Activated T-cell treated with anti-CD3 and anti-CD28 coated beads for 4 hours (primary cell): ENCODE measurements at regions not wholly inside any gene's neighbourhood (a gene's known extent, or its start where the extent isn't known, plus 50 kb on each side); places are given as distances from the start of the nearest gene placed in this dataset.

Experiments
- DNase-seq: peaks from one replicate; pipeline ENCODE4 v3.0.0-alpha.2; 2020

DNA sequence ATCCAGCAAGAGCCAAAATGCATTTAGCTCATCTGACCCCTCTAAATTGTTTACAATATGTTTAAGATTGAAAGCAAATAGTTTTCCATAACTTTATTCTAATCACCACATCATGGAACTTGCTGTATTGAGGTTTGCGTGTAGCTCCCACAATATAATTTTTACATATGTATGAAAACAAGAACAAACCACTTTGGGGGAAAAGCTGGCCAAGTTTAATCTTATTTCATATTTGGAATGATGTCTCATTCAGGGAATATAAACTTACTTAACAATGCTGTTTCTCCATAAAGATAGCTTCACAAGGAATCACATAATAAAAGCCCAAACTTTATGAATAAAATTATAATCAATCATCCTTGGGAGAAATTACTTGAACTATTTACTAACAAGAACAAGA lies 194.6 kb upstream of the PCSK5 start:
- DNase-seq = no peak

DNA sequence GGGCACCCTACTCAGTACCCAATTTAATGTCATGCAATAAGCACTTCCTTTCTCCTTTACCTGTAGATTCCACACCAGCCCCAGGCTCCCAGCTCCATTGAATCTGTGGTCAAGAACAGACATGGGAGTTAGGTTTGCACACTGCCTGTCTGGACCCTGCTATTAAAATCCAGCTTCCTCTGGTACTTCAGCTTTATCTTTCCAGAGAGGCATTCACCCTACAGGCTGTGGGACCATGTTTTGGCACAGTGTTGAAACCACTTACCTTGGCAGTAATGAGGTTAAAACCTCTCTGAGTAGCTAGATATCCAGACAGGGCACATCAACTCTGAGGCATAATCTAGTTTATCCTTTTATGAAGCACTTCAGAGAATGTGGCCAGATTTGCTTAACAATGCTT lies 191.5 kb upstream of the PCSK5 start:
- no peak for DNase-seq

DNA sequence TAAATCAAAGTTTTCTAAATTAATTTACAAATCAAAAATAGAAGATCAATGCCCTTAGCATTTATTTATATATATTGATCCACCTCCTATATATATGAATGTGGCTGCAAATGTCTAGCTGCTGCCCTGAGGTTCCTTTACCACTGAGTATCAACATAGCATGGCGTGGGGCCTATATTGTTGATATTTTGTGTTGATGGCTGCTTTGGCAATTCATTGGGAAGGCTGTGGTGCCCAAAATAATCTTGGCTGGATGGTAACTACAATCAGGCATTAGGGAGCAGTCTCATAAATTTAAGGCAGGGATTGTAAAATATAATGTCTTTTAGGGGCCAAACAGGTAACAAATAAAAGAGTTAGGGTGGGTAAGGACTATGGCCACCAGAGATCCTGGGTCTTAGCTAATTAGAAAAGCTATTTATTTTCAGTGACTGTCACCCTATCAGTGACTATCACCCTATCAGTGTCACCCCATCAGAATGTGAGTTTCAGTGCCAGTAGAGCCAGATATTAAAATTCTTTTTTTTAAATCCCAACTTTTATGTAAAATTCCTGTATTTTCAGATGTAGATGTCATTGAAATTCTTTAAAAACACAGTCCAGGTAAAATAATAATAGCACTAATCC lies 190.7 kb upstream of the PCSK5 start:
- DNase-seq = no peak

DNA sequence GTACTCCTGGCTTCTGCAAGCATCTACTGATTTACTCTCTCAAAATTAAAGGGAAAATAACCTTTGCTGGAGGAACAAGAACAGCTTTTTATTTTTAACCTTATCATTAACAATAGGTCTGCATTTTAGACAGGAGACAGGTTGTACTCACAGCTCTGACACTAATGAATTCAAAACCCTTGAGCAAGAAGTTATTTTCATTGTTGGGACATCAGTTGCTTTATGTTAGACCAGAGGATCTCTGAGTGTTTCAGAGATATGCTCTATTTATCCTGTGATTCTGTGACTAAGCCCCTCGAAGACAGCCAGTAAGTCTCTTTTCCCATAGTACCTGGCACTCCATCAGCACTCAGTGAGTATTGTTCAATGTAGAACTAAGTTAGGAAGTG lies 190.2 kb upstream of the PCSK5 start:
- no peak for DNase-seq

DNA sequence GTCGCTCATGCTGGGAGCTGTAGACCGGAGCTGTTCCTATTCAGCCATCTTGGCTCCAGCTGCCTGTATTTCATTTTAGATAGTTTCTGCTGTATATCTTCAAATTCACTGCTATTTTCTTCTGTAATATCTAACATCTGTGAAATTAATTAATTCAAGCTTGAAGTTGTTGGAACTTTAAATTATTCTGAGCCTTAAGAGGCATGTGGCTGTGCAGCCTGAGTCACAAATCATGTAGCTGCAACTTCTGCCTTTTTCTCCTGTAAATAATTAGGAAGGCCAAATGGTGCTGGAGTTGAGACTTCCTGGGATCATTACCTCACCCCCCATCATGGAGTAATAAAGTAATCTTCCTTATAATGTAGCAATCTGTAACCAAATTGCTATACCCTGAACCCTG lies 183.3 kb upstream of the PCSK5 start:
- no peak for DNase-seq

DNA sequence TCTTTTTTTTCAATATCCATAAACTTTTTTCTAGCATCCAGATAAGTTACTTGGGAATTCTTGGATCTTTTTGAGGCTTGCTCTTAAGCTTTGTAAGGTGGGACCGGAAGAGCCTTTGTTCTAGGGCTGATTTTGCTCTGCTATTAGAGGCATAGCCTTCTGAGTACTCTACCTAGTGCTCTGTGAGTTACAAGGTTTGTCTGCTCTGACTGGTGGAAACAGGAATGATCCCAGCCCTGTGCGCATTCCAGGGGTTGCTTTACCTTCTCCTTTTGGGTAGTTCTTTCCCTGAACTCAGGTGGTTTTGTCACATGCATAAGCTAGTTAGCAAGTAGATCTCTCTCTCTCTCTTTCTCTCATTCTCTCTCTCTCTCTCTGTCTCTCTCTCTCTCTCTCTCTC lies 180.8 kb upstream of the PCSK5 start:
- DNase-seq = no peak

DNA sequence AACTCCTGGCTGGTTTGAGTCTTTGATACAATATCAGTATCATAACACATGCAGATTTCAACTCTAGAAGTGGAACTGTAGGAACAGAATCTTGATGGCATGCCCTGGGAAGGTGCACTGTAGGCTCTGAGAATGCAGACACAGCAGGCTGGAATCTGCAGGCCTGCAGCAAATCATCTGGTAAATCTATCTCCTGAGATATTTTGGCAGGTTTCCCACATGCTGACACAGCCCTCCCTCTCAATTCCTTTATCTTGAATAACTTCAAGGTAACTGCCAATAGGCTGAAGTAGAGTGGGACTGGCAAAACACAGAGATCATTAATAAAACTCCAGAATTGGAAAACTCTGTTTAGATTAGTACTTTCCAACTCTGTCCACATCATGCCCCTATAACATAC lies 177.8 kb upstream of the PCSK5 start:
- DNase-seq = no peak

DNA sequence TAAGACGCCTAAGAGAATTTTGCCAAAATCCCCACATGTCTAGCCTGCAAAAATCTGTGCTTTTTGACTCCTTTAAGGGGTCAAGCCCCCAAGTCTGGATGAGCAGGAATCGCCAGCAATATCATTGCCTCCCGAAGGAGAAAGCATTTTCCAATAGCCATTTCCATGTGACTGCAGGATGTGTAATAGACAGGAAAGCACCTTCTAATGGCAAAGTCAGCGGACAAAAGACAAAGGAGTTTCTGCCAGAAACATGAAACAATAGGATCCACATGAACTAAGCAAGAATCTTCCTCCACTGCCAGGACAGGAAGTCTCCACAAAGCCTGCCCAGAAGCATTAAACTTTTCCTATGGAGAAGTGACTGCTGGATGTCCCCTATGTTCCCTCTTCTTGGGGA lies 177.1 kb upstream of the PCSK5 start:
- DNase-seq = no peak

DNA sequence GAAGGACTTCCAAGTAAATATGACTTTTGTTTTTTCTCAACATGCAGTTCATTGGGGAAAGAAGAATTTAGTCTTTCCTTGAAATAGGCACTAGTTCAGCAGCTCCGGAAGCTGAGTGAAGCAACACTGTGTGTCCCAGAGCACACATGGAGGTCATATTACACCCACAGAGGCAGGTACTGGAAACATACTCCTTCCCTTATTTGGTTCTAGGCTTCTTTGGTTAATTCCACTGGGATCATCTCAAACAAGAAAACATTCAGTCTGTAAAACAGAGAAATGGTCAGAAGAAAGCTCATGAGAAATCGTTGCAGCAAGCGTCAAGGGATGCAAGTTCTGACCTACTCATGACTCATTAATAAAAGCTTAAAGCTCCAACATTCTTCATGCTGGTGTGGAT lies 175.1 kb upstream of the PCSK5 start:
- DNase-seq = no peak

DNA sequence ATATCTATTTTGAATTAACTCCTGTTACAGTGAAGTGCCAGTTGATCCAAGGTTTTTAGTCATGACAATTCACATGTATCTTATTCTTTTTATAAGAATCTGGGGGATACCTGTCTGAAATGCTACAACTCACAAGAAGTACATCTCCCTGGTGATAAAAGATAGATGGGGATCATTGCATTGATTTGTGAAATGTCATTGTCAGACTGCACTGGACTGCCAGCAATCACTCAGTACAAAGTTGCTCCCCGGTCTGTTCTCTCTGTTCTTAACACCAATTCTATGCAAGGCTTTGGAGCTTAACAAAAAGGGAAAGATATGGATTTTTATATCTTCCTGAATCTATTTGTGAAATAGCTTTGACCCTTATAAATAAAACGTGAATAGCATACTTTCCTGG lies 171.8 kb upstream of the PCSK5 start:
- no peak for DNase-seq

DNA sequence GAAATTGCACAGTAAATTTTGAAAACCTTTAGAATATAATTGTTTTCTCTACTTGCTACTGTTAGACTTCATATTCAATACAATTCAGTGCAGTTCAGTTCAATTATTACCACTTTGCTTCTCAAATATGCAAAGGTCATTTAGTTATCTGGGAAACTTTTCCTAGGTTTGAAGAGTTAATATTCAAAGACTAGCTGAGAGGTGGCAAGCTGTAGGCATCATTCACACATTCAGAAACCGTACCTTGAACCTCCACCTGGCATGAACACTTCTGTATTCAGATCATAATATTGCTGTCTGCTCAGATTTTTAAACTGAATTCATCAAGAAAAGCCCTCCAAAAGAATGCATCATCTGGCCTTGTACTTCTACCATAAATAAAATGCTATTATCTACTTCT lies 162.1 kb upstream of the PCSK5 start:
- DNase-seq = no peak

DNA sequence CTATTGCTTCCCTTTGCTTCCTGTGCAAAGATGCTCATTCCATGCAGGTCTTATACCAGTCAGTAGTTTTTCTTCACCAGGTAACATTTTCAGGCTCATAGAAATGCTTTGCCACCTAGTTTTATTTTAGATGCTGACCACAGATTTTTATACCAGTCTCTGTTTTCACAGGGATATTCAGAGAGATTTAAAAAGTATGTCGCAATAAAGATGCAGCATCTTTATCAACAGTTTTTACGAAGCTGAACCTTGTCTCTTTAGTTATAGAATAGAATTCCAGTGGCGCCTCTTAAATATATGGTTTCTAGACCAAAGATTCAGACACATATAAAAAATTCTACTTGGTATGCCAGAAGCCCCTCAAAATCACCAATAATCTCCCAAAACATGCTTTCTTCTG lies 155.7 kb upstream of the PCSK5 start:
- DNase-seq = no peak

DNA sequence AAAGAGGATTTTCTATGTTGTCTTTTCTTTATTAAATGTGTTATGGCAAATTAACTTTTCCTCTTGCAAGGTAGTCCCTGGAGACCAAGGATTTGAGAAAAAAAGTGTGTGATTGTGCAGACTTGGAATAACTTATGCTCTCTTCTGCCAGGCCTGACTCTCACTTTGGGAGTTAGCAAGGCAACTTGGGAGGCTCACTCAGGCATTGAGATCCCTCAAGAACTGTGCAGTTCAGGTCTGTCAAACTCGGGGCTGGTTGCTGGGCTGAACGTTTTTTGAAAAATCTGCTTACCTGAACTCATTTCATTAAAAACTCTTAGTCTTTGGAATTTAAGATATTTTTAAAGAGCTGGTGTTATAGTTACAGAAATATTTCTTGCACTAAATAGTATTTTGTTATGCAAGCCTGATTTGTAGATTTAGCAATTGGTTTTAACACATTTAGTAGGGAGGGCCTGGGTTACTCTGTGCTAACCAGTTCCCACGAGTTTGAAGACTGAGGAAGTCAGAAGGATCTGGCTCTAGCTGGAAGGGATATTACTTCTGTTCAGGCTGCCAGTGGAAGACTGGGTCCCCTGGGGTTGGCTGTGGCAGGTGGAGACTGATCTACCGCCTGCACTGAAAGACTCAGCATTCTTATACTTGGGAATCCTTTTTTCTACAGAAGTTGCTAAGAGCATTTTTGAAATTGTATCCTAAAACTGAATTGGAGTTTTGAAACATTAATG lies 150.4 kb upstream of the PCSK5 start:
- DNase-seq = no peak

DNA sequence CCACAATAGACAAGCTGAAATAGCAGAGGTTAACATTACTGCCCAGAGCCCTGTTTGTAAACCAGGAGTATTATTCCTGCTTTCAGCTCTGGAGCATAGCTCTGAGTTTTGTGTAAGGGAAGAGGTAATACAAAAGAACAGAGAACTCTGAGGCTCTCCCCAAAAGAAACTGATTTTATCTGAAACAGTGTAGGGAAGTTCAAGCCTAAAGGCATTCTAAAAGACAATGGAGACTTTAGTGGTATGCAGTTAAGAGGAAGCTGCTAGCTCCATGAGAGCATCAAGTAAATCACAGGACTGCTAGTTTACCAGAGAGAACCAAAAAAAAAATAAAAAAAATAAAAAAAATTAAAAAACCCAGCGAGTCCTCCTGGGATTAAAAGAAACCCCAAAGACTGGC lies 146.6 kb upstream of the PCSK5 start:
- DNase-seq = no peak

DNA sequence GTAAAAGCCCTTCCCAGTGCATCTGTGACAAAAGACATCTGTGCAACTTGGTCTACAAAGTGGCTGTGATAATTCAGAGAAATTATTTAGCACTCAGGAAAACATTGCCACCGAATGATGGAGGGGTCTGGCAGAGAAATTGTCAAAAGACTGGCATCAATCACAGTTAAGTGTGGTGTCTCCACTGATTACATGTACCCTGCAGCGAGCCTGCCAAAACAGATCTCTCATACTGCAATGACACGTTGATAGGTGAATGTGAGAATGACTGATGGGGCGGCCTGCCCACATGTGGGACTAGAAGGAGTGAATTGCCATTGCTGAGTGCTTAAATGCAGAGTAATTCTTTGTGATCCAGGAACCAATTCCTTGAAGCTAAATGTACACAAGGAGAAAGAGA lies 136.4 kb upstream of the PCSK5 start:
- no peak for DNase-seq

DNA sequence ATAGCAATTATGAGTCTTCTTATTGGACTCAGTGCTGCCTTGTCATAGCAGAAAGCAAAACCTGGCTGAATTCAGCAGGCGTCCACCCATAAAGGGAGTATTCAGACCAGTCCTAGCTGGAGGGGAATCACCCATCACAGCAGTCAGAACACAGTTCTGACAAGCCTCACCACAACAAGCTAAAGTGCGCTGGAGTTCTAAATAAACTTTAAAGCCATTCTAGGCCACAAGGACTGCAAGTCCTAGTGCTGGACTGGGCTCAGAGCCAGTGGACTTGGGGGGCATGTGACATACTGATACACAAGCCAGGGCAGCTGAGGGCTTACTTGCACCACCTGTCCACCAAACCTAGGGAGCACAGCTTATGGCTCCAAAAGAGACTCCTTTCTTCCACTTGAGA lies 115.3 kb upstream of the PCSK5 start:
- no peak for DNase-seq

DNA sequence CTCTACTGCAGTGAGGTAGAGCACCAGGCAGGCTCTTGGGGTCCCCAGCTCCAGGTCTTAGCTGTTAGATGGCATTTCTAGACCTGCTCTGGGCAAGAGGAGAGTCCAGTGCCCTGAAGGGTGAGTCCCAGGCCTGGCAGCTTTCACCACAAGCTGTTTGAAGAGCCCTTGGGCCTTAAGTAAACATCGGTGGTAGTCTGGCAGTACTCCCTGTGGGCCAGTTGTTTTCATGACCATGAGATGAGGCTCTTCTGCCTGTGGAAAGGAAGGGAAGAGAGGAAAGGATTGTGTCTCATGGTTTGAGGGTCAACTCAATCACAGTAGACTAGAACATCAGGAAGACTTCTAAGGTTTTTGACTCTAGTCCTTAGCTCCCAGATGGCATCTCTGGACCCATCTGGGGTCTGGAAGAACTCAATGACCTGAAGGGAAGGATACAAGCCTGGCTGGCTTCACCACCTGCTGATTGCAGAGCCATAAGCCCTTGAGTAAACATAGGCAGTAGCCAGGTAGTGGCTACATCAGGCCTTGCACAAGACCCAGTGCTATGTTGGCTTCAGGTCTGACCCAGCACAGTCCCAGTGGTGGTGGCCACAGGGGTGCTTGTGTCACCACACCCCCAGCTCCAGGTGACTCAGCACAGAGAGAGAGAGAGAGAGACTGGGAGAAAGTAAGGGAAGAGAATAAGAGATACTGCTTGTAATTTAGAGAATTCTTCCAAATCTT lies 114.3 kb upstream of the PCSK5 start:
- no peak for DNase-seq

DNA sequence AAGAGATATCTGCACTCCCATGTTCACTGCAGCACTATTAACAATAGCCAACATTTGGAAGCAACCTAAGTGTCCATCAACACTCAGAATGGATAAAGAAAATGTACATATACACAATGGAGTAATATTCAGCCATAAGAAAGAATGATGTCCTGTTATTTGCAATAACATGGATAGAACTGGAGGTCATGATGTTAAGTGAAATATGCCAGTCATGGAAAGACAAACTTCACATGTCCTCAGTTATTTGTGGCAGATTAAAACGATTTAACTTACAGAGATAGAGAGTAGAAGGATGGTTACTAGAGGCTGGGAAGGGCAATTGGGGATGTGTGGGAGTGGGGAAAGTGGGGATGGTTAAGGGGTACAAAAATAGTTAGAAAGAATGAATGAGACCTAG lies 110.3 kb upstream of the PCSK5 start:
- DNase-seq = no peak

DNA sequence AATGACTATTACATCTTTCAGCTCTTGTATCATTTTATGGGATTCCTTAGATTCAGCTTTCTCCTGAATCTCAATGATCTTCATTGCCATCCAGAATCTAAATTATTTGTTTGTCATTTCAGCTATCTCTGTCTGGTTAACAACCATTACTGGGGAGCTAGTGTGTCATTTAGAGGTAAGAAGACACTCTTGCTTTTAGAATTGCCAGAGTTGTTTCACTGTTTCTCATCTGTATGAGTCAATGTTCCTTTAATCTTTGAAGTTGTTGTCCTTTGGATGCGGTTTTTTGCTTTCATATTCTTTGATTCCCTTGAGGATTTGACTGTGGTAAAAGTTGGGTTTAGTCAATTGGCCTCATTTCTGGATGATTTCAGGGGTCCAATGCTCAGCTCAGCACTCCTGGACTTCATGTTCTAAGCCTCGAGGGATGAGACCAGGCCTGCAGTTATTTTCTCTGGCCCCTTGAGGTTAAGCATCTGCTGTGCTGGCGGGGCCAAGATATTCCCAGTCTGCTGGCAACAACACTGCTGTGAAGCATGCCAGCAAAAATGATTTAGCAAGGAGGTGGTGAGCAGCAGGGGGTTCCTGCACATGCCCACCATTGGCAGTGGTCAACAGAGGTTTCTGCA lies 102.4 kb upstream of the PCSK5 start:
- no peak for DNase-seq

DNA sequence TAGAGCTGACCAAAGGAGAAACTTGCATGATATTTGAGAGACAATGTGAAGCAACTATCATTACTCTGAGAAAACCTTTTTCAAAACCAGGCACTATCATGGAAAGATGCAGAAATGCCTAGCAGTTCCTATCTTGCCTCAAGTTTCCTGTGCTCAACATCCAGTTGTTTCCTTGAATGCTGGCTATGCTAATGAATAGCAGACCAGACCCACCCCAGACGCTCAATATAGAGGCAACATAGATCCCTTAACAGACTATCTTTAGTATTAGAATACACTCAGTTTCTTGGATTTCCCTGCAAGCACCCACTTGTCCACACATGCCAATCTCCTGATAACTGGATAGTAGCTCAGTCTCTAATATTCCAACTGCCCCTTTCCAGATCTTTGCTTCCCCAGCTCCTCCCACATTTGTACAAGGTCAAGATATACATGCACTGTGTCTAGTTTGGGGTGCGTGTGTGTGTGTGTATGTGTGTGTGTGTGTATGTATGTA lies 93.3 kb upstream of the PCSK5 start:
- no peak for DNase-seq

DNA sequence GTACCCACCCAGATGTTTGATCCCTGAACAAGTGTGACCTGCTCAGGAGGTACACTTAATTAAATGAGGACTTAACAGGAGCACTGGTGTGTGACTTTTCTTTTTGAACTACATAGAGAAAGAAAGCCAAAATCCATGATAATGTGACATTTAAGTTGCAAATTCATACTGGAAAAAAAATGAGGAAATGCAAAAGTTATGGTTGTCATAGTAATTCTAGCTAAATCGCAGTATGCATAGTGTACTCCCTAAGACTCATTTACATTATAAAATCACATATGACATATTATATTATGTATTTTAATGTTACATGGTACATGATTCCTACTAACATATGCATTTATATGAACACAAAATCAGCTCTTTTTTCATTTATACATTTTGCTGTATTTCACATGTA lies 92.0 kb upstream of the PCSK5 start:
- no peak for DNase-seq

DNA sequence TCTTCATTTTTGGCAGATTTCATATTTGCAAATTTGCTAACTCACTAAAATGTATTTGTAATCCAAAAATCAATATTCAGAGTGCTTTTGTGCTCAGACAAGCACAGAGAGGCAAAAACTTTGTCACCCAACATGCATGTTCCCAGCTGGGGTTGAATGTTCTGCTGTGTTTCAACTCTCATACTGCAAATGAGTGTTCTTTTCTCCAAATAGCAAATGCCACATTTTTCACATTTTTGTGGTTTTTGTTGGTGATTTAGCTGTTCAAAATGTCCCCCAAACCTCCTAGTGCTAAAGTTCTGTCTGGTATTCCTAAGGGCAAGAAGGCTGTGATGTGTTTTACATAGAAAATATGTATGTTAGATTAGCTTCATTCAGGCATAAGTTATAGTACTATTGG lies 87.3 kb upstream of the PCSK5 start:
- no peak for DNase-seq

DNA sequence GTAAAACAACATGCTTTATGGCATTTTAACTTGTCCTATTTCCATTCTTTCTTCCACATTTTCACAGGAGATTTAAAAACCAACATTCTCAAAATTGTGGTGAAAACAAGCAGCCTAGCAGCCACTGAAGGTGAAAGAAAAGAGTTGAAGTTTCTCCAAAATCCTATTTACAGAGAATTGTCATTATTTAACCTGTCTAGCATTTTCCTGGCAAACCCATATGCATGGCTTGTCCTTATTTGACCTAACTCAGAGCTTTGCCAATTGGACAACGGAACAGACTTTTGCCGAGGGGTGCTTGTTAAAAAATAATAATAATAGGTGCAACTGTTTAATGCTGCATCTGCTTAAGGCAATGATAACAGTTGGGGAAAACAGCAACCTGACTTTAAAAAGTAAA lies 80.4 kb upstream of the PCSK5 start:
- no peak for DNase-seq

DNA sequence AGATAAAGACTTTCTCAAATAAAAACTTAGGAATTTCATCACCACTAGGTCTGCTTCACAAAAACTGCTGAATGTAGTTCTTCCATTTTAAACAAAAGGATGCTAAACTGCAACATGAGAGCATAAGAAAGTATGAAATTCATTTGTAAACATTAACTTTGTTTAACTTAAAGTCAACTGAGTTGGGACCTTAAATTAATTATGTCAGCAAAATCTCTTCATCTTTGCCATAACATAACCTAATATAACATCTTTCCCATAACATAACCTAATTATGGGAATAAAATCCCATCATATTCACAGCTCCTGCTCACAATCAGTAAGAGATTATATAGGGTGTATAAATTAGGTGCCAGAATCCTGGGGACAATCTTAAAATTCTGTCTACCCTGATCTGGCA lies 78.8 kb upstream of the PCSK5 start:
- DNase-seq = no peak
